Stimulated activated CD4-positive, alpha-beta T cell treated with anti-CD3 and anti-CD28 coated beads, Interleukin-1b, Interleukin-23, amount 100 ng/mL, for 24 hours (primary cell): ENCODE measurements at regions not wholly inside any gene's neighbourhood (a gene's known extent, or its start where the extent isn't known, plus 50 kb on each side); places are given as distances from the start of the nearest gene placed in this dataset.
"Not testable (repeated sequence)": the region's sequence is repeated elsewhere in the genome, so short reads cannot be mapped to it uniquely, and the experiment has no call there.

Experiments
- DNase-seq, 4 experiments: peaks; one replicate each; pipeline ENCODE4 v3.0.0-alpha.2; 2020; ENCODE audit warnings: low read depth in 4 of 4, low spot score in 1 of 4

- no peak for DNase-seq
Observed at GRCh38 chr12:73902260-73902659, 635.4 kb upstream of the ATXN7L3B start.

DNA sequence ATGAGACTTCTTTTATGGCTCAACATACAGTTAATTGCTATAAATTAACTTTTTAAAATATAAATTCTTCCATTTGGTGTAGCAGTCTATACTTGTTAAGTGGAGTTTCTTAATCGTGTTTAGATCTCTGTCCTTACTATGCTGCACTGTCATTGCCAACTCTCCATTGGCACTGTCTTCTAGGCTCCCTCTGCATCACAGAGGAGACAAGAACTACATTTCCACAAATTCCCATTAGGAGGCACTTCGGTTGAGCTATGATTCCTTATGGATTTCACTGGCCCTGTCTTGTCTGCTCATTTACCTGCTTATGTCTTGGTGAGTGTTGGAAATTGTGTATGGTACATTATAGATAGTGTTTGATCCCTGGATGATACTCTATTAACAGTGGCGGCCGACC is 630.9 kb upstream of the ATXN7L3B start:
- no peak for DNase-seq

GRCh38 chr12:73935817-73936216 is 601.8 kb upstream of the ATXN7L3B start:
- no peak for DNase-seq

DNA sequence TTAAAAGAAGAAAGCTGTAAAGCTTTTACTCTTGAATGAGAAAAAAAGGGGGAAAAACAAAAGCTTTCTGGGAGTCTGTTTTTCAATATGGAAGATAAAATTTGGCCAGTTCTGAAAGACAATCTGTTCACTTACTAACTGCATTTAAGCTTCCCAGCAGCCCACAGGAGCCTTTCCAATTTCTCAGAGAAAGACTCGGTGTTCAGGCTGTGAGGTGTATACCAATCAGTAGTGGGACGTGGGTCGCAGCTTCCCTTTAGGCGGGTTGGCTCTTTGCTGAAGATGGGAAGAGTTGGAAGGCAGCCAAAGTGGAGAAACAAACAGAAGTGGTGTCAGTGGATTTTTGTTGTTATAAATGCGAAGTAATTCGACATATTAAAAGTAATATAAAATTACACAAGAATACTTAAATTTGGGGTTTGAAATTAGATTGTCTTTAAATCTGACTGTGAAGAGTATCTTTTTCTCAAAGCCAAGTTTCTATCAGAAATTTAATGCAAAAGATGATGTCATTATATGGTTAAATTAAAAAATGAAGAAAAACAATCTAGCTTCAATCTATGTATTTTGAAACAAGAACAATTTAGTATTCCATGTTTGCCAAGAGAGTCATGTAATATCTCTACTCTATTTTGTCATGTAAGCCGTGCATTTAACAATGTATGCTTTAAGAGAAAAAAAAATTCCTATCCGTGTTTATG is 590.2 kb upstream of the ATXN7L3B start:
- no peak for DNase-seq

DNA sequence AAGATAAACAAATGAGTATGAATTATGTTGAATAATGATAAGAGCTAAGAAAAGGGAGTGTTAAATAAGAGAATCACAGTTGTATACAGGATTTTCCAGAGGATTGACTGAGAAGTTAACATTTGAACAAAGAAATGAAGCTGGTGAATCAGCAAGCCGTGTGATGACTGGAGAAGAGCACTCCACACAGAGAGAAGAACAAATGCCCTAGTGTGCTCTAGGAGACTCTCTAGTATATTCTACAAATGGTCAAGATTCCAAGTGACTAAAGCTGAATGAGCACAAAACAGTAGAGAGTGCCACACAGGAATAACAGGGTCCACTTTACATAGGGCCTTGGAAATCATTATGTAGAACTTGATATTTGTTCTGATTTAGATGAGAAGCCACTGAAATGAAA is 587.1 kb upstream of the ATXN7L3B start:
- no peak for DNase-seq

- DNase-seq = no peak
Observed at GRCh38 chr12:73951956-73952703, 585.5 kb upstream of the ATXN7L3B start.

DNA sequence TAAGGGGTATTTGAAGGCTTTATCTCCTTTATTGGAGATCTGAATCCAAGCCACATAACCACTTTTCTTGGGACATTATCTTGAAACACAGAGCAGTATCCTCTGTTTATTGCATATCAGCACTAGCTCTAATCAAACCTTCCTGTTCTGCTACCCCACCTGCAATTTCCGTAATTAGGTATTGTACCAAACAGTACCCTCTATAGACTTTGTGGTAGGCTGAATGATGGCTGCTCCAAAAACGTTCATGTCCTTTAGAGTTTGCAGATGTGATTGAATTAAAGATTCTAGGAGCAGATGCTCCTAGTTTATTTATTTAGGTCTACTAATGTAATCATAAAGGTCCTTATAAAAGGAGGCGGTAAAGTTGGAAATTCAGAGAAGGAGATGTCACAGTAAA is 573.0 kb upstream of the ATXN7L3B start:
- DNase-seq = no peak

DNA sequence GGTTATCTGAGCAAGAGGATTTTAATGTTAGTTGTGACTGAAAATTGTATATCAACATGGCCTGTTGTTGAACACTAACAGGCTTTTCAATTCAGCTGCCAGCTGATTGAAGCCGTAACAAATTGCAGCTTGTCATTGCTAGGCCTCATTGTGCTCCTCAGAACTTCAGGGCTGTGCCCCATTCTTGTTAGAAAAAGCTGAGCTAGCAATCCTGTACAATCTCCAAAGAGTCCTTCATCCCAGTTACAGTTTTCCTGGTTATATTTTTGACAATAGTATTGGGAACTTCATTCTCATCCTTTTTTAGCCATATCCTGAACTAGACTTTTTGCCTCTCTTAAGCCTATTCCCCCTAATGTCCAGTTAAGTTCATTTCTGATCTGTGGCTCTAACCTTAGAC is 564.1 kb upstream of the ATXN7L3B start:
- DNase-seq = no peak

- DNase-seq = no peak
Observed at GRCh38 chr12:73984552-73984951, 553.1 kb upstream of the ATXN7L3B start.

- DNase-seq = no peak
Observed at GRCh38 chr12:73991138-73991537, 546.5 kb upstream of the ATXN7L3B start.

- no peak for DNase-seq
Observed at GRCh38 chr12:73998894-73999293, 538.7 kb upstream of the ATXN7L3B start.

- DNase-seq = no peak
Observed at GRCh38 chr12:74015118-74015517, 522.5 kb upstream of the ATXN7L3B start.

- not testable (repeated sequence) for DNase-seq
Observed at GRCh38 chr12:74016324-74016723, 521.3 kb upstream of the ATXN7L3B start.

- DNase-seq = no peak
Observed at GRCh38 chr12:74018849-74019248, 518.8 kb upstream of the ATXN7L3B start.

DNA sequence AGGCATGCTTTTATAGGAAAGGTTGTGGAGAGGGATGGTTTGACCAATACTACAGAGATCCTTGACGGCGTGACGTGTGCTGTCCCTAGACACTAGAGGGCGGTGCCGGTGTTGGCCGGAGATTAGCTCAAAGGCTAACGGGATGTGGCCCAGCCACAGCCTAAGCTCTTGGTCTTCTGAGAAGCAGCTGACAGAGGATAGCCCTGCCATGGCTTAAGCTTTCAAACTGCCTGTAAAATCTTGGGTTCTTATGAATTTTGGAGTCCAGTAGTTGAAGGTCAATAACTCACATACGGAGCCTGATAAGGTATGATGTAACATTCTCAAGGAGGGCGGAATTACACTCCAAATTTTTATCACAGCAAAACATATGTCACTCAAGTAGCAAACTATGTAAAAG is 515.7 kb upstream of the ATXN7L3B start:
- peak in 1 of 4 experiments; percentile 2 for DNase-seq

DNA sequence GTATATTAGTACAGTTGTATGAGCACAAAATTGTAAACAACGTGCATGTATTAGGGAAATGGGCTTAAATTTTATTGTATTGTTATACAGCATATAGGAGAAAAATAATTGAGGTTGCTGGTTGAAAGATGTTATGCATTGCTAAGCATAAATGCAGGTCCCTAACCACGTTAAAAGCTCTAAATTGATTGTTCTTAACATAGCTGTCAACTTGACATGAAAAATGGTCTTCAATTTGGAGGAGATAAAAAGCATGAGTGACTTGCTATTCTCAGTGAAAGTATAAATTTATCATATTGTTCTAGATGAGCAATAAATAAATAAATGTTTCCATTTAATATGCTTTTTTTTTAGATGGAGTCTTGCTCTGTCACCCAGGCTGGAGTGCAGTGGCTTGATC is 506.6 kb upstream of the ATXN7L3B start:
- DNase-seq = no peak

- no peak for DNase-seq
Observed at GRCh38 chr12:74033531-74033930, 504.1 kb upstream of the ATXN7L3B start.

- DNase-seq = not testable (repeated sequence)
Observed at GRCh38 chr12:74039138-74039537, 498.5 kb upstream of the ATXN7L3B start.

DNA sequence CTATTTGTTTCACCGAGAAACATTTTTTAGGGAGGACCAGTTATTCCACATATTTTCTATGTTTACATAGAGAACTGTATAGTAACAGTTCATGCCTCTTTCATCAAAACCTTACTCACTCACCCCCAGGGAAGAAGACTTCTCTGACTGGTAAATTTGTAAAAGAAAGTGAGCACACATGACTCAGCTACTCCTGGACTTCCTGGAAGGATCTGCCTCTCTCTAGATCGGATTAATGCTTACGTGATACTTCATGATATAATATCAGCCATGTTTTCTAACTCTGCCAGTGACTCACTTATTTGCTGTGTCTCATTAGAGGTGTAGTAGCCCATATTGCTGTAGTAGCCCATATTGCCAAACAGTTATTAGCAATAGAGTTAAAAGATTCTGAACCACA is 494.3 kb upstream of the ATXN7L3B start:
- DNase-seq = no peak

- DNase-seq = no peak
Observed at GRCh38 chr12:74049348-74049747, 488.3 kb upstream of the ATXN7L3B start.

GRCh38 chr12:74051848-74052247 is 485.8 kb upstream of the ATXN7L3B start:
- no peak for DNase-seq

GRCh38 chr12:74066476-74066875 is 471.2 kb upstream of the ATXN7L3B start:
- DNase-seq = no peak

DNA sequence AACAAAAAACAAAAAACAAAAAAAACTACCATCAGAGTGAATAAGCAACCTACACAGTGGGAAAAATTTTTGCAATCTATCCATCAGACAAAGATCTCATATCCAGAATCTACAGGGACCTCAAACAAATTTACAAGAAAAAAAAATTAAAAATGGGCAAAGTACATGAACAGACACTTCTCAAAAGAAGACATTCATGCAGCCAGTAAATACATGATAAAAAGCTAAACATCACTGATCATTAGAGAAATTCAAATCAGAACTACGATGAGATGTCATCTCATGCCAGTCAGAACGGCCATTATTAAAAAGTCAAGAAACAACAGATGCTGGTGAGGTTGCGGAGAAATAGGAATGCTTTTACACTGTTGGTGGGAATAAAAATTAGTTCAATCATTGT is 466.5 kb upstream of the ATXN7L3B start:
- no peak for DNase-seq
